ENCODE measurements at regions not wholly inside any gene's neighbourhood (a gene's known extent, or its start where the extent isn't known, plus 50 kb on each side); places are given as distances from the start of the nearest gene placed in this dataset.
A peak's percentile ranks its signal among the peaks of the same experiment; 100 is the strongest.
"Not testable (repeated sequence)": the region's sequence is repeated elsewhere in the genome, so short reads cannot be mapped to it uniquely, and the experiment has no call there.

- peak; percentile 69 for DNase-seq
Observed at GRCh38 chr5:36739751-36740221, 133.4 kb downstream of the SLC1A3 start.

DNA sequence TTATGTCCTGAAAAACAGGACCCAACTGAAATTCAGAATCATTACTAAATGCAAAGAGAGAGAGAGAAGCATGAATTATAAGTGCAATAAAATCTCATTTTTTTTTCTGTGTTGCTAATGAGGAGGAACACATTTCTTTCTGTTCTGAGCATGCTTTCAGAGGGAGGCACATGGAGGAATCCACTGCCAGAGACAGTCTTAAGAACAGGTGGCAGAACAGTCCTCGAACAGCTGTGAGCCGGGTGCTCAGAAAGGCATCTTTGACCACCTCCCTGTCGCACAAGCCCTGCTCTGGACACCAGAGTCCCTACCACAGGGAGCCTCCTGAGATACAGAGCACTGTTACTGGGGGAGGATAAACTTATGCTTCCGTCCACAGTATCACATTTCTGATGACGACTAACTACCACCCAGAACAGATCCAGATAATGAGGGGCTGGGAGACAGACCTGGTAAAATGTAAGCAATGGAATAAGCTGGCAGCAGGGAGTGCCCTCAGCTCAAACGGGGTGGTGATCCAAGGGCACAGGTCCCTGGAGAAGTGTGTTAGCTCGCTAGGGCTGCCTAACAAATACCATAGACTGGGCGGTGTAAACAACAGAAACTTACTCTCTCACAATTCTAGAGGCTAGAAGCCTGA lies 134.0 kb downstream of the SLC1A3 start:
- DNase-seq = no peak

- no peak for DNase-seq
Observed at GRCh38 chr5:36741128-36741527, 134.7 kb downstream of the SLC1A3 start.

DNA sequence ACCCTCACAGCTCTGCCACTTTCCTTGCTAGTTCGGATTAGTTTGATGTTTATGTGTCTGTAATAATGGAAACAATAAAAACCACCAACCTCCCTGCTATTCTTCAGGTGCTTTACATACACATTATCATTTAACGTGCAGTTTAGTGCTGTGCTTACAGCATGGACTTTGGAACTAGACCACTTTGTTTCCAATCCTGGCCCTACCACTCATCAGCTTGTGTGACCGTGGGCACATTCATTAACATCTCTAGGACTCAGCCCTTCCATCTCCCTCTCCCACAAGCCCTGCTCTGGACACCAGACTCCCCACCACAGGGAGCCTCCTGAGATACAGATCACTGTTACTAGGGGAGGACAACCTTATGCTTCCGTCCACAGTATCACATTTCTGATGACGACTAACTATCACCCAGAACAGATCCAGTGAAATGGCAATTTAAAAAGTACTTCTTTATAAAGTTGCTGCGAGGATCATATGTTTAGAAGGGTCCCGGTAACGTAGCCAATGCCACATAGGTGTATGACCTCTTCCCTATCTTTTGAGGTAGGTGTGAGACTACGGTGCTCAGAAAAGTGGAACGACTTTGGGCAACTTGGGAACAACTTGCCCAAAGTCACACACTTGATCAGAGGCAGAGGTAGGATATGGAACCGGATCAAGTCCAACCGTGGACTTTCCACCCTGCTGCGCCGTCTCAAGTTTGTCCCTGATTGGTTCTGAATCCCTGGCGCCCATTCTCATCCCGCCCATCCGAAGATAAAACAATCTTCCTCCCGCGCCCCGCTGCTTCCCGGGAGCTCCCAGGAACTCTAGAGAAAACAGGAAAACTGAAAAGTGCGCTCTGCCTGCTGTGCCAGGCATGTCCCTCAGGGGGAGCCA lies 132.4 kb upstream of the NIPBL start:
- DNase-seq = no peak

DNA sequence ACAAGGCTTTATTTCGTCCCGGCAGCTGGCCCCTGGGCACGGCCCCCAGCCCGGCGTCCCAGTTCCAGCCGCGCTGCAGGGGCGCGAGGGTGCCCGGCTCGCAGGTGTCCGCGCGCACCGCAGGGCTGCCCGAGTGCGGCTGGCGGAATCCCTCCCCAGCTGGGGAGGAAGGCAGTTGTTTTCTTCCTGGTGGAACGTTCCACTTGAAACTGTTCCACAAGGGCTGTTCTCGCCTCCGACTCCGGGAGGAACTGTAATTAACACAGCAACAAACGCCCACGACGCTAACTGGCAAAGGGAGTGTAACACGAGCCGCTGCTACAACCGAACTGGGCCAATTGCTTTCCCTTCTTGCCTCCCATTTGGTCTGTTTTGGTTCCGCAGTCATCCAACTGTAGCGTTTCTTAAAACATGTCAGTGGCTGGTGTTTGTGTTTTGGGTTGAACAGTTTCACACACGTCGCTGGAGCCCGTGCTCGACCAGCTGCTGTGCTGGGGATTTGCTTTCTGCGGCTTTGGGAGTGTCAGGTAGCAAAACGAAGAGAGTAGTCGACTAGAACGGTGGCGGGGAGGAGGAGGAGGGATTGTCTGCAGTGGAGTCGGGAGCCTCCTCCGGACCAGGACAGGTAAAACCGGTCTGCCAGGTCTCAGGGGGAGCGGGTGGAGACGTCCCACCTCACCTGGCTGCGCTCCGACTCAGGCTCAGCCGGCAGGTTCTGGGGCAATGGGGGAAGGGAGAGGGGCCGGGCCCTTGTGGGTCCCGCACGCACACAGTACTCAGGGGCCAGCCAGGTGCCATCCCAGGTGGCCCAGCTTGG lies 131.6 kb upstream of the NIPBL start:
- peak; percentile 11 for DNase-seq

DNA sequence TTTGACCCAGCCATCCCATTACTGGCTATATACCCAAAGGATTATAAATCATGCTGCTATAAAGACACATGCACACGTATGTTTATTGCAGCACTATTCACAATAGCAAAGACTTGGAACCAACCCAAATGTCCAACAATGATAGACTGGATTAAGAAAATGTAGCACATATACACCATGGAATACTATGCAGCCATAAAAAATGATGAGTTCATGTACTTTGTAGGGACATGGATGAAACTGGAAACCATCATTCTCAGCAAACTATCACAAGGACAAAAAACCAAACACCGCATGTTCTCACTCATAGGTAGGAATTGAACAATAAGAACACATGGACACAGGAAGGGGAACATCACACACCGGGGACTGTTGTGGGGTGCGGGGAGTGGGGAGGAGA lies 128.8 kb upstream of the NIPBL start:
- DNase-seq = not testable (repeated sequence)

DNA sequence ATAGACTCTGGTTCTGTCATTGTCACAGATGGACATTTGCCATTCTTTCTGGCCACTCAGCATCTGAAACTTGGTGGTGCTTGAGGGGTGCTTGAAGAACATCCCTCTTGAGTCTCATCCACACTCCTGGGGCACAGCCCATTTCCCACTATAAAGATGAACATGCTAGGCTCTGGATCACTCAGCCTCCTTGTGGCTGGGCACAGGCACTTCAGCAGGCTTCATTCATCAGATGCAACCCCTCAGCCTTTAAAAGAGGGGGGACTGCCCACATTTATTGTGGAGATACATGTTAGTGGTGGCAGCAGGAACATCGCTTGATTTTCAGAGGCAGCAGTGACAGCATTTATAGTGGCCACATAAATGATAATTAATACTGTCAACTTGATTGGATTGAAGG lies 124.7 kb upstream of the NIPBL start:
- DNase-seq = no peak

- DNase-seq = no peak
Observed at GRCh38 chr5:36755342-36755741, 121.2 kb upstream of the NIPBL start.

- no peak for DNase-seq
Observed at GRCh38 chr5:36755920-36756488, 120.6 kb upstream of the NIPBL start.

DNA sequence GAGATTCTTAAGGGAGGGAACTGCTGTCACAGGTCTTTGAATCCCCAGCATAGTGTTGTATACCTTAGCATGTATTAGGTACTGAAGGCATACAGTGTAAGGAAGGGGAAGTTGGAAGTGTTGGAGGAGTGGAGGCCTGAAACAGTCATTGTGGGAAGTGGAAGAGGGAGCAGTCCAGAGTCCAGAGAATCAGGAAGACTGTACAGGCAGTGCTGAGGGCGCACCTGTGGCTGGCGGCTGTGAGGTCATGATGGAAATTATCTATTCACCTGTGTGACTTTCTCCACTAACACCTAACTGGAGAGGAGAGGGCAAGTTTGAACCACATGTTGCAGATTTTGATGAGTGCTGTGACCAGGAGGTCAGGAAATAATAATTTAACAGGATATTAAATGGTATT lies 119.7 kb upstream of the NIPBL start:
- no peak for DNase-seq

GRCh38 chr5:36759117-36759516 lies 117.5 kb upstream of the NIPBL start:
- no peak for DNase-seq

- no peak for DNase-seq
Observed at GRCh38 chr5:36763454-36763853, 113.1 kb upstream of the NIPBL start.

- DNase-seq = no peak
Observed at GRCh38 chr5:36765876-36766275, 110.7 kb upstream of the NIPBL start.

GRCh38 chr5:36766981-36767380 lies 109.6 kb upstream of the NIPBL start:
- DNase-seq = no peak

GRCh38 chr5:36768450-36768849 lies 108.1 kb upstream of the NIPBL start:
- DNase-seq = no peak

- no peak for DNase-seq
Observed at GRCh38 chr5:36769129-36769770, 107.3 kb upstream of the NIPBL start.

- DNase-seq = no peak
Observed at GRCh38 chr5:36770125-36770524, 106.4 kb upstream of the NIPBL start.

- DNase-seq = no peak
Observed at GRCh38 chr5:36772276-36773140, 104.1 kb upstream of the NIPBL start.

DNA sequence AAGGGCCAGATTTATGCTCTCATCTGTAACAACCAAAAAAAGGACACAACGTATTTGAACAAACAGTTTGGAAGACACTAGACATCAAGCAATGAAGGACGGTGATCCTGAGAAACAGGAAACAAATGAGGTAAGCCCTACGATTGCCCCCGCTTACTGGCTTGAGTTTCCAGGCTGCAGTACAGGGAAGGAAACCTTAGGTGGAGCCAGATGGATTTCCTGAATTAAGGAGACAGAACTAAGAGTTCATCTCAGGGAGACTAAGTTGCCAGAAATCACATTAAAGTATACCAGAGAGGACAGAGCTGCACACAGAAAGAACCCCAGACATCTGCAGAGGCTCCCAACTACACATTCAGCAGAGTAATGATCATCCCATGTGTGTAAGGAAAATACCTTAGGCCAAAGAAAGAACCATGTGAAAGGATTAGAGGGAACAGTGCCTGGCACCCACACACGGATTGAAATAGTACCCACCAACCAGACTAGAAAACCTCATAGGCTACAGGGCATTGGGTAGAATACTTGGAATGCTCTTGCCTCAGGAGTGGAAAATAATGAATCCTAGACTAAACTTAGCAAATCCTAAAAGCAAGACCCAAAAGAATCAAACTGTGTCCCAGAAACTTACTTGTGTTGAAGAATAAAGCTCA lies 99.3 kb upstream of the NIPBL start:
- no peak for DNase-seq

DNA sequence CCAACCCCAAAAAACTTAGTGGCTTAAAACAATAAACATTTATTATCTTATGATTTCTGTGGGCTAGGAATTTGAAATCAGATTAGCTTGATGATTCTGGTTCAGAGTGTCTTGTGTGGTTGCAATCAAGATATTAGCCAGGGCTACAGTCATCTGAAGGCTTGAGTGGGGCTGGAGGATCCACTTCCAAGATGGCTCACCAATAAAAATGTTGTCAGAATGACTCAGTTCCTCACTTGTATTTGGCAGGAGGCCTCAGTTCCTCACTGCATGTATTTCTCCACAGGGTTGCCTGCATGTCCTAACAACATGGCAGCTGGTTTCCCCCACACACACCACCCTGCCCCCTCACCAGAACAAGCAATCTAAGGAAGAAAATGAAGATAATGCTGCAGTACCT lies 98.2 kb upstream of the NIPBL start:
- DNase-seq = no peak

GRCh38 chr5:36782612-36783011 lies 94.0 kb upstream of the NIPBL start:
- DNase-seq = not testable (repeated sequence)
